ENCODE measurements at regions not wholly inside any gene's neighbourhood (a gene's known extent, or its start where the extent isn't known, plus 50 kb on each side); places are given as distances from the start of the nearest gene placed in this dataset.
"Not testable (repeated sequence)": the region's sequence is repeated elsewhere in the genome, so short reads cannot be mapped to it uniquely, and the experiment has no call there.

DNA sequence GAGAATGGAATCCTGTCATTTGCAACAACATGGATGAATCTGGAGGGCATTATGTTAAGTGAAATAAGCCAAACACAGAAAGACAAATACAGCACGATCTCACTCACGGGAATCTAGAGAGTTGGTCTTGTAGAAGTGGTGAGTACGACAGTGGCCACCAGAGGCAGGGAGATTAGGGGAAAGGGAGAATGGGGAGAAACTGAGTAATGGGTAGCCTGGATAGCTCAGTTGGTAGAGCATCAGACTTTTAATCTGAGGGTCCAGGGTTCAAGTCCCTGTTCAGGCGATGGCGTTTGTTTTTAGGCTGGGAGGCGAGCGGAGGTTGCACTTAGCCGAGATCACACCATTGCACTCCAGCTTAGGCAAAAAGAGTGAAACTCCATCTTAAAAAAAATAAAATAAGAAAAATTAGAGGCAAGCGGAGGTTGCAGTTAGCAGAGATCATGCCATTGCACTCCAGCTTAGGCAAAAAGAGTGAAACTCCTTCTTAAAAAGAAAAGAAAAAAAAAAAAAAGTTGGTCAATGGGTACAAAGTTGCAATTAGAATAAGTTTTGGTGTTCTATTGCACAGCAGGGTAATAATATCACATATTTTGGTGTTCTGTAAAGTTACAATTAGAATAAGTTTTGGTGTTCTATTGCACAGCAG, 95.7 kb upstream of the UBASH3B start:
- Mint-ChIP-seq H3K4me1 (no peaks in the 10 kb centered on the region), H3K4me3 (no peak overlapping the region), H3K27me3 (peaks cover 14% of the 10 kb centered on the region), H3K36me3 (no peaks in the 10 kb centered on the region), H3K27ac (no peak overlapping the region), H3K9me3 (peaks cover 0 to 1% (median 0%) of the 10 kb centered on the region in 3 donors)

DNA sequence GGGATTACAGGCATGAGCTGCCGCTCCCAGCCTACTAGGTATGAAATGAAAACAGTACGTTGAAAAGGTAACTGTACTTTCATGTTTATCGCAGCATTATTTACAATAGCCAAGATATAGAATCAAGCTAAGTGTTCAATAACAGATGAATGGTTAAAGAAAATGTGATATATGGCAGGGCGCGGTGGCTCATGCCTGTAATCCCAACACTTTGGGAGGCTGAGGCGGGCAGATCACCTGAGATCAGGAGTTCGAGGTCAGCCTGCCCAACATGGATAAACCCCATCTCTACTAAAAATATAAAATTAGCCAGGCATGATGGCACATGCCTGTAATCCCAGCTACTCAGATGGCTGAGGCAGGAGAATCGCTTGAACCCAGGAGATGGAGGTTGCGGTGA, 96.3 kb upstream of the UBASH3B start:
- H3K27ac Mint-ChIP-seq, H3K4me3 Mint-ChIP-seq, H3K9me3 Mint-ChIP-seq, H3K36me3 Mint-ChIP-seq, H3K4me1 Mint-ChIP-seq: not testable (repeated sequence)
- H3K27me3 Mint-ChIP-seq: peaks cover 14% of the 10 kb centered on the region

- H3K27ac Mint-ChIP-seq, H3K9me3 Mint-ChIP-seq, H3K4me1 Mint-ChIP-seq, H3K27me3 Mint-ChIP-seq, H3K36me3 Mint-ChIP-seq, H3K4me3 Mint-ChIP-seq: not testable (repeated sequence)
Measured at GRCh38 chr11:122557163-122557562, 98.4 kb upstream of the UBASH3B start.

- Mint-ChIP-seq H3K4me3 (no peak overlapping the region), H3K27me3 (peaks cover 9% of the 10 kb centered on the region), H3K9me3 (peaks cover 0 to 1% (median 0%) of the 10 kb centered on the region in 3 donors), H3K4me1 (no peaks in the 10 kb centered on the region), H3K27ac (no peak overlapping the region), H3K36me3 (no peaks in the 10 kb centered on the region)
Measured at GRCh38 chr11:122556605-122557004, 98.9 kb upstream of the UBASH3B start.

DNA sequence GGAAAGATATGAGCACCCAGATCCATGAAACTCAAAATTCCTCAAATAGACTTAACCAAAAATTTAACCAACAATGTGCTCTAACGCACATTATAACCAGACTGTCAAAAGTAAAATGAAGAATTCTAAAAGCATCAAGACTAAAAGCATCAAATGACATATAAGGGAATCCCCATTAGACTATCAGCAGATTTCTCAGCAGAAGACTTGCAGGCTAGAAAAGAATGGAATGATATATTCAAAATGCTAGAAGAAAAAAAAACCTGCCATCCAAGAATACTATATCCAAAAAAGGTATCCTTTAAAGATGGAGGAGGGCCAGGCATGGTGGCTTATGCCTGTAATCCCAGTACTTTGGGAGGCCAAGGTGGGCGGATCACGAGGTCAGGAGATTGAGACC, 117.5 kb upstream of the UBASH3B start:
- H3K9me3 Mint-ChIP-seq: peaks cover 14 to 44% (median 31%) of the 10 kb centered on the region in 3 donors
- no peak overlapping the region for H3K4me3 Mint-ChIP-seq
- H3K27ac Mint-ChIP-seq: no peak overlapping the region
- H3K36me3 Mint-ChIP-seq: no peaks in the 10 kb centered on the region
- no peaks in the 10 kb centered on the region for H3K27me3 Mint-ChIP-seq
- no peaks in the 10 kb centered on the region for H3K4me1 Mint-ChIP-seq

DNA sequence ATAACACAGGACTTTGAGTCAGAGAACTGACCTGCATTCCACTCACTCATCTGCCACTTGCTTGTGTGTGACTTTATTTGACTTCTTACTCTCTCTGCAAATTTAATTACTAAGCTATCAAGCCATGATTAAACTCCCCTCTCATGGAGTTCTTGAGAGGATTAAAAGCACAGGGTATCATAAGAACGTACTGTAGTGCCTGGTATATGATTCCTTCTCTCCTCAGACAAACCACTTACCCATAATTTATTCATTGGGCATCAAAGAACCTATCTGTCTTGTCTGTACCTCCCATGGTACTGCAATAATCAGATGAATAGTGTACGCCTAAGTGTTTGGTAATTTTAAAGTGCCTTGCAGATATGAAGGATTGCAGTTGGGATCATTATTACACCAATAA, 130.6 kb upstream of the UBASH3B start:
- H3K9me3 Mint-ChIP-seq: peaks cover 0 to 10% (median 4%) of the 10 kb centered on the region in 3 donors
- H3K36me3 Mint-ChIP-seq: no peaks in the 10 kb centered on the region
- peaks cover 3% of the 10 kb centered on the region for H3K27me3 Mint-ChIP-seq
- H3K4me3 Mint-ChIP-seq: no peak overlapping the region
- H3K4me1 Mint-ChIP-seq: no peaks in the 10 kb centered on the region
- no peak overlapping the region for H3K27ac Mint-ChIP-seq

DNA sequence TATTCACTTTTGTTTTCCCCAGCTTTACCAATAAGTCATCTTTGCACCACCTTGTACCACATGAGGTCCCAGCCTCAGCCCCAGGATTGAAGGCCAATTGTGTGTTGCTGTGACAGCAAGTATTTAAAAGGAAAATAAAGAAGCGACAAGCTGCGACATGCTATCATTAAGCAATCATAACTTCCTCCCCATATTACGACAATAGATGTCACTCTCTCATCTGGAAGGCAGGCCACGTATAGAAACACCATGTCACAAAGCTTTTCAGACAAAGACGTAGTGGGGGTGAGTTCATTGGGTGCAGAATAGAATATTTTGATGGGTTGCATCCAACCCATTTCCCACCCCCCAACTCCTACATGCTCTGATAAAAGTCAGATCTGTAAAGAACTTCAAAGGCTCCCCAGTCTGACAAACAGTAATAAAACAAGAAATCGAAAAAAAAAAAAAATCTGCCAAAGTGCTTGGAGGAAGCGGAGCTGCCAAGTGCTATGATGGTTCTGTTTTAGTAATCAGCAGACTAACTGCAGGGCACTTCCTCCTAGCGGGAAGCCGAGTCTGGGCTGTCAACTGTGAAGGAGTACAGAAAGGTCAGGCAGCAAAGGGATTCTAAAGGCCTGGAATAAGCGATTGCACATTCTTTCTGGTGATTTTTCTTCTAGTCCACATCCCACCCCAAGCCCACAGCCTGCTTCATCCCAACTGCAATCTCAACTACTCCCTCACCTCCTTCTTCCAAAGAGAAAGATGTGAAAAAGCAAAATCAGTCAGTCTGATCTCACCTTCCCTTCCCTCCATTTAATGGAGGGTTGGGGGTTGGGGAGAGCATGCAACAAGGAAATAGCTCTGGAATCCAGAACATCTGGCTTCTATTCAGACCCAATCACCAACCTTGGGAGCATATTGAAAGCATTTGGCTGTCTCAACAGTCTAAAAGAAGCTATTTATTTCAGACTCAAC, 131.4 kb upstream of the UBASH3B start:
- Mint-ChIP-seq H3K36me3 (no peaks in the 10 kb centered on the region), H3K4me1 (no peaks in the 10 kb centered on the region), H3K4me3 (no peak overlapping the region), H3K9me3 (peaks cover 0 to 10% (median 4%) of the 10 kb centered on the region in 3 donors), H3K27ac (no peak overlapping the region), H3K27me3 (peaks cover 2% of the 10 kb centered on the region)

DNA sequence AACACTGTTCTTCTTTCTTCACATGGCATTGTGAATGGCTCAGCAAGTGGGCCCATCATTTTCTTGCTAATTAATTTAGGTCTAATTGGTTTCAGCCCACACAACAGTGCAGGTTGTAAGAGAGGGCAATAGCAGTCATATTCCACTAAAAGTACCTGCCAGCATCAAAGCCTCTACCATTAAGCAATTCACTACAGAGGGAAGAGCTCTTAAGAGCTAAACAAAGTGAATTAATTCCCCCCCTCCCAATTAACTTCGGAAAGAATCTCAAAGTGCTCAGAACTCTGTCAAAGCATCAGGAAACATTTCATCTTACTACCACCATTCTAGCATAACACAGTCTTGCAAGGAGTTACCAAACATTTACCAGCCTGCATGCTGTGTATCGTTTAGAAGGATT, 133.9 kb upstream of the UBASH3B start:
- Mint-ChIP-seq H3K36me3 (no peaks in the 10 kb centered on the region), H3K27ac (no peak overlapping the region), H3K4me3 (no peak overlapping the region)

GRCh38 chr11:122517403-122518379, 137.8 kb upstream of the UBASH3B start:
- H3K36me3 Mint-ChIP-seq: no peaks in the 10 kb centered on the region
- H3K4me3 Mint-ChIP-seq: no peak overlapping the region
- H3K27ac Mint-ChIP-seq: no peak overlapping the region
- H3K4me1 Mint-ChIP-seq: no peaks in the 10 kb centered on the region
- H3K9me3 Mint-ChIP-seq: peaks cover 0 to 2% (median 0%) of the 10 kb centered on the region in 3 donors
- H3K27me3 Mint-ChIP-seq: no peaks in the 10 kb centered on the region

More for the DNA sequence above, 133.9 kb upstream of the UBASH3B start:
- peaks cover 2% of the 10 kb centered on the region for H3K27me3 Mint-ChIP-seq
- no peaks in the 10 kb centered on the region for H3K4me1 Mint-ChIP-seq
- H3K9me3 Mint-ChIP-seq: peaks cover 0 to 2% (median 2%) of the 10 kb centered on the region in 3 donors

DNA sequence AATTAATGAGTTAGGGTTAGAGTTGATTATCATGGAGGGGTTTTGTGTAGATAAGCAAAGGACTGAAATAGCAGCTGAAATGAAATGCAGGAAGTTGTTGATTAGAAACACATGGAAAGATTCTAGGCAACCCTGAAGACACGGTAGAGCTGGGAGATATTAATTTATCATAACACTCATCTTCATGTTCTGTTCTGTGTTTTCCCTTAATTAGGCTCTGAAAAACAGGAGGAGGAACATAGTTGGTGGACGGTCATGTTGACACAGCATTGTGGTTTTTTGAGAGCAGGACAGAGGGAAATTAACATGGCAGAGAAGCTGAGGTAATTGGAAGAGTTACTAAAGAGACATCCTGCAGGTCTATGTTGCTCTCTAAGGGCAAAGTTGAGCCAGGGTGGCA, 138.8 kb upstream of the UBASH3B start:
- Mint-ChIP-seq H3K4me1 (no peaks in the 10 kb centered on the region), H3K9me3 (peaks cover 0 to 2% (median 0%) of the 10 kb centered on the region in 3 donors)

GRCh38 chr11:122513997-122514396, 141.5 kb upstream of the UBASH3B start:
- peaks cover 3% of the 10 kb centered on the region for H3K27me3 Mint-ChIP-seq
- peaks cover 0 to 2% (median 0%) of the 10 kb centered on the region in 3 donors for H3K9me3 Mint-ChIP-seq
- no peak overlapping the region for H3K4me3 Mint-ChIP-seq
- H3K27ac Mint-ChIP-seq: no peak overlapping the region
- no peaks in the 10 kb centered on the region for H3K4me1 Mint-ChIP-seq
- peaks cover 2% of the 10 kb centered on the region for H3K36me3 Mint-ChIP-seq

More for the DNA sequence above, 138.8 kb upstream of the UBASH3B start:
- Mint-ChIP-seq H3K27me3 (no peaks in the 10 kb centered on the region), H3K36me3 (no peaks in the 10 kb centered on the region), H3K27ac (no peak overlapping the region), H3K4me3 (no peak overlapping the region)

DNA sequence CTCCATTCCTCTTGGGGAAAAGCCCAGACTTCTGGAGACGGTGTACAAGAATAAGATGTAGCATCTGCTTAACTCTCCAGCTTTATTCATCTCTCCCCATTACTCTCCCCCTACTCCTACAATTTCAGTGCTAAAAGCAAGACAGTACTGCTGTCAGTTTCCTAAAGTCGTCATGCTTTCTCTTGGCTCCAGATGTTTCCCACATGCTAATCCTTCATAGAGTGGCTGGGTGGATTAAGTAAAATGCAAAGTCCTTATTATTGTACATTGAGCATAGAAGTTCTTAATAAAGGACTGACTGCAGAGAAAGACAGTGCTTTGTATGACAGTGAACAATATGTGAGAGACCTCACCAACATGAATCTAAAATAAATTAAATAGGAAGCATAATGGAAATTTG, 142.2 kb upstream of the UBASH3B start:
- no peaks in the 10 kb centered on the region for H3K4me1 Mint-ChIP-seq

DNA sequence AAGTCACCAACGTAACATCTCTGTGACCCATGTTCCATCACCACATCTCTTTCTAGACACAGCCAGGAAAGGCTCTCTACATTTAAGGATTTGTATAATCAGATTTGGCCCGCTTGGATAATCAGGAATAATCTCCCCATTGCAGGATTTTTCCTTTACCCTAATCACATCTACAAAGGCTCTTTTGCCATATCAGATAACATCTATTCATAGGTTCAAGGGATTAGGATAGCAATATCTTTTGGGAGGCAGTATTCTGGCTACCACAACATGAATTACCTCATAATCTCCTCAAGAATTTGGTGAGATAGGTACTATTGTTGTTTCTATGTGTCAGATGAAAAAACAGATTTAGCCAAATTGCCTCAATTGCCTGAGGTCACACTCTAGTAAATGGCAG, 142.8 kb upstream of the UBASH3B start:
- peaks cover 2% of the 10 kb centered on the region for H3K36me3 Mint-ChIP-seq

More for the DNA sequence above, 142.2 kb upstream of the UBASH3B start:
- Mint-ChIP-seq H3K27ac (no peak overlapping the region), H3K36me3 (peaks cover 2% of the 10 kb centered on the region), H3K27me3 (peaks cover 3% of the 10 kb centered on the region), H3K4me3 (no peak overlapping the region), H3K9me3 (no peaks in the 10 kb centered on the region)

GRCh38 chr11:122509899-122510298, 145.6 kb upstream of the UBASH3B start:
- no peaks in the 10 kb centered on the region for H3K4me1 Mint-ChIP-seq
- no peaks in the 10 kb centered on the region for H3K9me3 Mint-ChIP-seq
- H3K36me3 Mint-ChIP-seq: peaks cover 2% of the 10 kb centered on the region
- H3K27ac Mint-ChIP-seq: no peak overlapping the region
- H3K27me3 Mint-ChIP-seq: peaks cover 17% of the 10 kb centered on the region
- no peak overlapping the region for H3K4me3 Mint-ChIP-seq

More for the DNA sequence above, 142.8 kb upstream of the UBASH3B start:
- Mint-ChIP-seq H3K9me3 (no peaks in the 10 kb centered on the region), H3K4me3 (no peak overlapping the region), H3K27me3 (peaks cover 3% of the 10 kb centered on the region), H3K4me1 (no peaks in the 10 kb centered on the region), H3K27ac (no peak overlapping the region)

GRCh38 chr11:122509091-122509490, 146.4 kb upstream of the UBASH3B start:
- H3K4me3 Mint-ChIP-seq: no peak overlapping the region

More at GRCh38 chr11:122509091-122509490, 146.4 kb upstream of the UBASH3B start:
- Mint-ChIP-seq H3K27me3 (peaks cover 17% of the 10 kb centered on the region), H3K27ac (no peak overlapping the region), H3K4me1 (no peaks in the 10 kb centered on the region), H3K36me3 (peaks cover 2% of the 10 kb centered on the region), H3K9me3 (no peaks in the 10 kb centered on the region)
